Choroid plexus epithelial cell (primary cell): ENCODE measurements at regions not wholly inside any gene's neighbourhood (a gene's known extent, or its start where the extent isn't known, plus 50 kb on each side); places are given as distances from the start of the nearest gene placed in this dataset.
A peak's percentile ranks its signal among the peaks of the same experiment; 100 is the strongest.

Experiments
- DNase-seq: peaks from one replicate; pipeline ENCODE4 v3.0.0-alpha.2; 2010; ENCODE audit warnings: low read depth
- H3K4me3 ChIP-seq: 2 replicates; pipeline ENCODE4 v1.5.1; 2011; ENCODE audit warnings: low read depth, mild to moderate bottlenecking, control low read depth, low read length, moderate library complexity
- CTCF ChIP-seq: conservative IDR thresholded peaks from 2 replicates; pipeline ENCODE4 v1.5.1; 2011; ENCODE audit warnings: low read depth, mild to moderate bottlenecking, control low read depth, inconsistent platforms, low read length, moderate library complexity

GRCh38 chr2:67318563-67318962 is 78.6 kb upstream of the ETAA1 start:
- no peak overlapping the region for H3K4me3 ChIP-seq
- no peak for TF ChIP-seq CTCF
- DNase-seq, result no peak

GRCh38 chr2:67318993-67319481 is 78.1 kb upstream of the ETAA1 start:
- no peak for DNase-seq
- H3K4me3 ChIP-seq, result no peak overlapping the region
- no peak for TF ChIP-seq CTCF

GRCh38 chr2:67320861-67321587 is 76.1 kb upstream of the ETAA1 start:
- DNase-seq, result no peak
- TF ChIP-seq CTCF, result no peak
- no peak overlapping the region for H3K4me3 ChIP-seq

GRCh38 chr2:67321588-67321903 is 75.6 kb upstream of the ETAA1 start:
- DNase-seq, result no peak
- no peak for TF ChIP-seq CTCF
- H3K4me3 ChIP-seq, result no peak overlapping the region

GRCh38 chr2:67322353-67323001 is 74.7 kb upstream of the ETAA1 start:
- peak; percentile 28 for DNase-seq
- peak; percentile 40 for TF ChIP-seq CTCF
- H3K4me3 ChIP-seq, result no peak overlapping the region

- DNase-seq, result no peak
- no peak for TF ChIP-seq CTCF
- no peak overlapping the region for H3K4me3 ChIP-seq
Observed at GRCh38 chr2:67323209-67323991, 73.7 kb upstream of the ETAA1 start.
